GM23338 (cell line): ENCODE measurements at regions not wholly inside any gene's neighbourhood (a gene's known extent, or its start where the extent isn't known, plus 50 kb on each side); places are given as distances from the start of the nearest gene placed in this dataset.

Experiments used
- ATAC-seq: fragments of 200-7000 bp; cut with Tn5 transposase; 3 replicates; pipeline ENCODE4 v1.9.1; 2020
- DNase-seq: peaks from one replicate; pipeline ENCODE4 v3.0.0-alpha.2; 2015; ENCODE audit warnings: low spot score
- H2AFZ ChIP-seq: fragments of 200-600 bp; sonication (generic); 2 replicates; pipeline ENCODE4 v1.8.0; 2016; ENCODE audit warnings: antibody characterized with exemption, mild to moderate bottlenecking, moderate library complexity
- H3F3A ChIP-seq: fragments of 200-600 bp; sonication (generic); replicated peaks from 2 replicates; pipeline ENCODE4 v1.8.0; 2017; ENCODE audit warnings: antibody characterized with exemption, mixed run types, low read depth
- H3K27ac ChIP-seq: fragments of 200-600 bp; sonication (generic); 2 replicates; pipeline ENCODE4 v1.6.1; 2016; ENCODE audit warnings: low read depth
- H3K27me3 ChIP-seq: fragments of 200-600 bp; sonication (generic); 2 replicates; pipeline ENCODE4 v1.8.0; 2016; ENCODE audit warnings: mild to moderate bottlenecking, mixed run types, moderate library complexity; ENCODE audit not compliant: insufficient read depth
- H3K36me3 ChIP-seq: fragments of 200-600 bp; sonication (generic); 2 replicates; pipeline ENCODE4 v1.8.0; 2016; ENCODE audit warnings: mild to moderate bottlenecking; ENCODE audit not compliant: insufficient read depth
- H3K4me1 ChIP-seq: fragments of 200-600 bp; sonication (generic); 2 replicates; pipeline ENCODE4 v1.8.0; 2016; ENCODE audit warnings: mild to moderate bottlenecking, moderate library complexity; ENCODE audit not compliant: insufficient read depth
- H3K4me2 ChIP-seq: fragments of 200-600 bp; sonication (generic); 2 replicates; pipeline ENCODE4 v1.7.1; 2017; ENCODE audit warnings: mixed run types
- H3K4me3 ChIP-seq: fragments of 200-600 bp; sonication (generic); 2 replicates; pipeline ENCODE4 v1.6.1; 2016; ENCODE audit warnings: mixed run types
- H3K79me2 ChIP-seq: fragments of 200-600 bp; sonication (generic); replicated peaks from 2 replicates; pipeline ENCODE4 v1.8.0; 2017; ENCODE audit warnings: mild to moderate bottlenecking; ENCODE audit not compliant: insufficient read depth
- H3K9me2 ChIP-seq: fragments of 200-600 bp; sonication (generic); 2 replicates; pipeline ENCODE4 v1.8.0; 2017; ENCODE audit not compliant: insufficient read depth
- H4K20me1 ChIP-seq: fragments of 200-600 bp; sonication (generic); replicated peaks from 2 replicates; pipeline ENCODE4 v1.8.0; 2017; ENCODE audit warnings: mild to moderate bottlenecking; ENCODE audit not compliant: insufficient read depth
- H3K27ac Mint-ChIP-seq: 2 replicates; pipeline ENCODE4 v1.8.0; 2020; ENCODE audit warnings: inconsistent platforms, mild to moderate bottlenecking, moderate library complexity, mixed read lengths
- H3K27me3 Mint-ChIP-seq: 3 replicates; pipeline ENCODE4 v1.8.0; 2022; ENCODE audit warnings: low read depth, mild to moderate bottlenecking, moderate library complexity, mixed read lengths, inconsistent platforms; ENCODE audit not compliant: insufficient read depth, poor library complexity
- H3K36me3 Mint-ChIP-seq: 3 replicates; pipeline ENCODE4 v1.8.0; 2021; ENCODE audit warnings: low read depth, mild to moderate bottlenecking, inconsistent platforms, moderate library complexity, mixed read lengths
- H3K4me1 Mint-ChIP-seq: 3 replicates; pipeline ENCODE4 v1.8.0; 2020; ENCODE audit warnings: mild to moderate bottlenecking, inconsistent platforms, mixed read lengths
- H3K4me3 Mint-ChIP-seq: 3 replicates; pipeline ENCODE4 v1.8.0; 2021; ENCODE audit warnings: moderate library complexity, mild to moderate bottlenecking, inconsistent platforms, mixed read lengths
- H3K9me3 Mint-ChIP-seq: 3 replicates; pipeline ENCODE4 v1.8.0; 2020; ENCODE audit warnings: moderate library complexity, mild to moderate bottlenecking, inconsistent platforms, mixed read lengths
- CREB1 ChIP-seq: fragments of 250-450 bp; sonication (Bioruptor Pico); IDR thresholded peaks from 2 replicates; pipeline ENCODE4 v1.5.0; 2020; ENCODE audit warnings: low read depth, mild to moderate bottlenecking, moderate library complexity
- CTCF ChIP-seq, 2 experiments: fragments of 200-600 bp in 1 of 2; sonication (generic) in 1 of 2; conservative IDR thresholded peaks; 2 replicates each; pipeline versions ENCODE4 v1.5.1 to v1.6.1; 2016 to 2017; ENCODE audit warnings: antibody characterized with exemption in 2 of 2, low read depth in 2 of 2, mild to moderate bottlenecking in 2 of 2, moderate library complexity in 1 of 2
- EZH2phosphoT487 ChIP-seq: fragments of 200-600 bp; sonication (generic); IDR thresholded peaks from one replicate; pipeline ENCODE4 v1.8.1; 2018; ENCODE audit warnings: antibody characterized with exemption; ENCODE audit not compliant: unreplicated experiment
- JUNB ChIP-seq: IDR thresholded peaks from one replicate; pipeline ENCODE4 v1.6.1; 2016; ENCODE audit warnings: antibody characterized with exemption; ENCODE audit not compliant: unreplicated experiment
- NANOG ChIP-seq: IDR thresholded peaks from 2 replicates; pipeline ENCODE4 v1.6.1; 2016; ENCODE audit warnings: antibody characterized with exemption, borderline replicate concordance
- POLR2AphosphoS5 ChIP-seq: IDR thresholded peaks from 2 replicates; pipeline ENCODE4 v1.6.1; 2016; ENCODE audit warnings: antibody characterized with exemption, low read depth
- STAT1 ChIP-seq: IDR thresholded peaks from one replicate; pipeline ENCODE4 v1.6.1; 2016; ENCODE audit warnings: antibody characterized with exemption; ENCODE audit not compliant: unreplicated experiment
- ZNF114 ChIP-seq: fragments of 250-450 bp; sonication (Bioruptor Pico); IDR thresholded peaks from 2 replicates; pipeline ENCODE4 v1.5.0; 2020; ENCODE audit warnings: mild to moderate bottlenecking, moderate library complexity
- ZNF331 ChIP-seq: fragments of 250-450 bp; sonication (Bioruptor Pico); IDR thresholded peaks from 2 replicates; pipeline ENCODE4 v1.5.0; 2020; ENCODE audit warnings: low read depth, mild to moderate bottlenecking, moderate library complexity
- ZNF462 ChIP-seq: fragments of 250-450 bp; sonication (Bioruptor Pico); IDR thresholded peaks from 2 replicates; pipeline ENCODE4 v1.5.0; 2020; ENCODE audit warnings: mild to moderate bottlenecking, moderate library complexity
- TF ChIP-seq, protein P1 (sequence below): IDR thresholded peaks from 2 replicates; pipeline ENCODE4 v1.6.1; 2016; ENCODE audit warnings: antibody characterized with exemption
- TF ChIP-seq, protein P2 (sequence below): IDR thresholded peaks from one replicate; pipeline ENCODE4 v1.6.1; 2018; ENCODE audit warnings: antibody characterized with exemption; ENCODE audit not compliant: unreplicated experiment

- Histone ChIP-seq H2AFZ (no peak overlapping the region), H3K27me3 (no peaks in the 10 kb centered on the region), H3F3A (no peaks in the 10 kb centered on the region), H3K79me2 (no peaks in the 10 kb centered on the region), H3K36me3 (no peaks in the 10 kb centered on the region), H4K20me1 (no peaks in the 10 kb centered on the region), H3K4me1 (no peaks in the 10 kb centered on the region), H3K4me2 (no peak overlapping the region), H3K4me3 (no peak overlapping the region), H3K9me2 (no peaks in the 10 kb centered on the region), H3K27ac (no peak overlapping the region)
- Mint-ChIP-seq H3K27ac (no peak overlapping the region), H3K9me3 (no peaks in the 10 kb centered on the region), H3K36me3 (no peaks in the 10 kb centered on the region), H3K4me1 (peaks cover 3% of the 10 kb centered on the region; the same call in 1 of the 3 replicates), H3K4me3 (no peak overlapping the region), H3K27me3 (no peaks in the 10 kb centered on the region)
- DNase-seq (no peak), ATAC-seq (no peak)
- no peak for TF ChIP-seq POLR2AphosphoS5
- TF ChIP-seq, protein P1, sequence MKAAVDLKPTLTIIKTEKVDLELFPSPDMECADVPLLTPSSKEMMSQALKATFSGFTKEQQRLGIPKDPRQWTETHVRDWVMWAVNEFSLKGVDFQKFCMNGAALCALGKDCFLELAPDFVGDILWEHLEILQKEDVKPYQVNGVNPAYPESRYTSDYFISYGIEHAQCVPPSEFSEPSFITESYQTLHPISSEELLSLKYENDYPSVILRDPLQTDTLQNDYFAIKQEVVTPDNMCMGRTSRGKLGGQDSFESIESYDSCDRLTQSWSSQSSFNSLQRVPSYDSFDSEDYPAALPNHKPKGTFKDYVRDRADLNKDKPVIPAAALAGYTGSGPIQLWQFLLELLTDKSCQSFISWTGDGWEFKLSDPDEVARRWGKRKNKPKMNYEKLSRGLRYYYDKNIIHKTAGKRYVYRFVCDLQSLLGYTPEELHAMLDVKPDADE = no peak
- no peak for TF ChIP-seq ZNF462
- TF ChIP-seq ZNF114 (CRISPR knock-in tag) = no peak
- no peak for TF ChIP-seq EZH2phosphoT487
- no peak for TF ChIP-seq ZNF331 (CRISPR knock-in tag)
- TF ChIP-seq JUNB = no peak
- no peak for TF ChIP-seq CTCF (conservative IDR thresholded peaks at IDR 0.05; ENCODE audit: low read depth in 2 of 2)
- TF ChIP-seq NANOG = no peak
- TF ChIP-seq CREB1 (CRISPR knock-in tag) = no peak
- TF ChIP-seq STAT1 = no peak
- TF ChIP-seq, protein P2, sequence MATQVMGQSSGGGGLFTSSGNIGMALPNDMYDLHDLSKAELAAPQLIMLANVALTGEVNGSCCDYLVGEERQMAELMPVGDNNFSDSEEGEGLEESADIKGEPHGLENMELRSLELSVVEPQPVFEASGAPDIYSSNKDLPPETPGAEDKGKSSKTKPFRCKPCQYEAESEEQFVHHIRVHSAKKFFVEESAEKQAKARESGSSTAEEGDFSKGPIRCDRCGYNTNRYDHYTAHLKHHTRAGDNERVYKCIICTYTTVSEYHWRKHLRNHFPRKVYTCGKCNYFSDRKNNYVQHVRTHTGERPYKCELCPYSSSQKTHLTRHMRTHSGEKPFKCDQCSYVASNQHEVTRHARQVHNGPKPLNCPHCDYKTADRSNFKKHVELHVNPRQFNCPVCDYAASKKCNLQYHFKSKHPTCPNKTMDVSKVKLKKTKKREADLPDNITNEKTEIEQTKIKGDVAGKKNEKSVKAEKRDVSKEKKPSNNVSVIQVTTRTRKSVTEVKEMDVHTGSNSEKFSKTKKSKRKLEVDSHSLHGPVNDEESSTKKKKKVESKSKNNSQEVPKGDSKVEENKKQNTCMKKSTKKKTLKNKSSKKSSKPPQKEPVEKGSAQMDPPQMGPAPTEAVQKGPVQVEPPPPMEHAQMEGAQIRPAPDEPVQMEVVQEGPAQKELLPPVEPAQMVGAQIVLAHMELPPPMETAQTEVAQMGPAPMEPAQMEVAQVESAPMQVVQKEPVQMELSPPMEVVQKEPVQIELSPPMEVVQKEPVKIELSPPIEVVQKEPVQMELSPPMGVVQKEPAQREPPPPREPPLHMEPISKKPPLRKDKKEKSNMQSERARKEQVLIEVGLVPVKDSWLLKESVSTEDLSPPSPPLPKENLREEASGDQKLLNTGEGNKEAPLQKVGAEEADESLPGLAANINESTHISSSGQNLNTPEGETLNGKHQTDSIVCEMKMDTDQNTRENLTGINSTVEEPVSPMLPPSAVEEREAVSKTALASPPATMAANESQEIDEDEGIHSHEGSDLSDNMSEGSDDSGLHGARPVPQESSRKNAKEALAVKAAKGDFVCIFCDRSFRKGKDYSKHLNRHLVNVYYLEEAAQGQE = no peak
These were observed 372.1 kb upstream of the PBX1 start for GRCh38 chr1:164186881-164187280.
